ENCODE measurements at regions not wholly inside any gene's neighbourhood (a gene's known extent, or its start where the extent isn't known, plus 50 kb on each side); places are given as distances from the start of the nearest gene placed in this dataset.
A peak's percentile ranks its signal among the peaks of the same experiment; 100 is the strongest.

DNA sequence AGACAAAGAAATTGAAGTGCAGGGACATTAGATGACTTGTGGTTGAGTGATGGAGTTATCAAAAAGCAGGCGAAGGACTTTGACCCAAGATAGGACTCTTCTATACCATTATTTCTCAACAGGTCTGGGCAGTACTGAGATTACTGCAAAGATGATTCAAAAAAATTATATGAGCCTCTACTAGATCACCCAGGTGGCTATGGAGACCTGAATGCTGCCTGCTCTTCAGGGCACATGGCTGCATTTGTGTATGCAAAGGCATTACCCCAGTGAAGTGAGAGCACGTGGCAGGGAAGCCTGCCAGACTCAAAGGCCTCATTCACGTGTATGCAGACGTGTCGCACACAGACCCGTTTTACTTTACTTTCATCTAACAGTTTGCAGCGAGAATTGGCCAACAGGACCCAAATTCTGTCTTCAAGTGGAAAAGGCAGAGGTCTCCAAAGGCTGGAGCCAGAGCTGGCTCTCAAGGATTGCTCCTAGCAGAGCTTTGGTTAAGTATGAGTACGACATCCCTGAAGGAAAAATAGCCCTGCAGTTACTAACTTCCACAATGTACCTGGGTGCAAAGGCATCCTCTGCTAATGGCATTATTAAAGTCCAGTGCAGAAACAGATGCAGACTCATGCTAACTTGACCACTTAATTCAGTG is 113.8 kb upstream of the ARMC2 start:
- no peak for DNase-seq

- no peak for DNase-seq
These were observed 112.8 kb upstream of the ARMC2 start for GRCh38 chr6:108735310-108736001.

- DNase-seq: no peak
These were observed 112.2 kb upstream of the ARMC2 start for GRCh38 chr6:108736002-108736361.

DNA sequence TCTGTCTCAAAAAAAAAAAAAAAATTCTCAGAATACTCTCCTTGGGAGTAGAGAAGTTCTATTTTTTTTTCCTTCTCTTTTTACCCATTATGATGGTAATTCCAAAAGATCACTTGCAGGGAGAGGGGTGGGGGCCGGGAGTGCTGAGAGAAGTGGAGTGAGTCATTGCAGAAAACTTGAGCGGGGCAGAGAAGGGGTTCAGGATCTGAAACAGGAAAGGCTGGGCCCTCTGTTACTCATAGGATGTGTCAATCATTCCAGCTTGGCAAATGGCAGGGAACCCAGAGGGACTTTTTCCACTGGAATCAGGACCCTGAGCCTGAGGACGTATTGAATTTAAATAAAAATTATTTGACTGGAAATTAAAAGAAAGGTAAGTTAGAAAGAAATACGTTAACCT is 111.4 kb upstream of the ARMC2 start:
- no peak for DNase-seq

- no peak for DNase-seq
These were observed 110.4 kb upstream of the ARMC2 start for GRCh38 chr6:108737594-108738546.

GRCh38 chr6:108738684-108739416 is 109.4 kb upstream of the ARMC2 start:
- no peak for DNase-seq

DNA sequence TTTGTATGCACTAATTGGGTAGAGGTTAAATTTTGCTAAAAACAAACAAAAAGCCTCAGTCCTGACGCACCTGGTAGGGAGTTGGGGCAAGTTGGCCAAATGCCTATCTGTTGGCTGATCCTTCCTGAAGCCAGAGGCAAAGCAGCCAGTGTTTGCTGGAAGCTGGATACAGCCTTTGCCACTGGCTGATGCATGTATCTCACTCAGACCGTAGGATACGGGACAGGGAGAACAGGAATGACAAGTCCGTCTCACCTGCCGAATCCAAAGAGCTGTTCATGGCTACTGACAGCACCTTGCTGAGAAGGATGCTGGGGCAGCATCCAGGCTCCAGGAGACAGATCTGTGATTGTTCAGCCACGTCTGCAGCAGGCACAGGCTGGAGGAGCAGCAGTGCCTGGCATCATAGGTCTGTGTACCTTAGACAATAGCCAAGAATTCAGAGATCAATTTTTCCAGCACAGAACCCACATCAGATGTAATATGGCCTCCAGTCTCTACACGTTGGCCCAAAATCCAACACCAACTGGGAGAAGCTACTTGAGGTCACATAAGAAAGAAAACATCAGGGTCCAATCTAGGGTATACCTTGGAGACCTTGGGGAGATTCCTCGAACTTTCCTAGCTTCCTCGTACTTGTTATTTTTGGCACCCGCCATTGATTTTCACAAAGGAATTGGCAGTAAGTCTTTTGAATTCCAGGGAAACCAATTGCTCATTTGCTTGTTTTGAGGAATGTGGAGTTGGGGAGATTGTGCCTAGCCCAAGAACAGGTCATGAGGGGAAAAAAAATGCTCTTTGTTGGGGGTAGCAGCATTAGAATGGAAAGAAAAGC is 108.5 kb upstream of the ARMC2 start:
- no peak for DNase-seq

DNA sequence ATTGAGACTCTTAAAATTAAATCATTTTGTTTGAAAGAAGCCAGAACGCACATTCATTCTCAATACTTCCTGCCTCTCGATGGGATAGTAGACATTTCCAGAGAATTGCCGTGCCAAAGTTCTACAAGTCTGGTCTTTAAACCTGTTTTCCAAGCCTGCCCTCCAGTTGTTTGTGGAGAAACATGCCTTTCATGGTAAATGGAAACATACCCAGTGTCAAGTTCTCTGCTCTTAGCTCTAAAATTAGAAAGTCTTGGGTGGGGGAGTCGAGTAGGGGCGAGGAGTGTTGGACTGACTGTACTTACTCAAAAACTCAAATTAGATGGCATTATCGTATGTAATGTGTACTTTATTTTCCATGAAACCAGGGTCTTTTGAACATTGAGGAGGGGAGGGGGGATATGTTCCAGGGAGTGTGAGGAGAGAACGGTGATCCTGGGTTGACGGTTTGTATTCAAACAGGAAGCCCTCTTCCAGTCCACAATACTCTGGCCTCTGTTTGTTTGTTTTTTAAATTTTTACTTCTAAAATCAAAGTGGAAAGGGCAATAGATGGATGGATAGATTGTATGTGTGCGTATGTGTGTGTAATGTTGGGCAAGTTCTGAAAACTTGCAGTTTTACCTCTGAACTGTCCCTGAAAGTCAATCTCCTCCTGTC is 106.8 kb upstream of the ARMC2 start:
- no peak for DNase-seq

GRCh38 chr6:108742041-108742440 is 106.2 kb upstream of the ARMC2 start:
- peak; percentile 96 to 97 for DNase-seq

DNA sequence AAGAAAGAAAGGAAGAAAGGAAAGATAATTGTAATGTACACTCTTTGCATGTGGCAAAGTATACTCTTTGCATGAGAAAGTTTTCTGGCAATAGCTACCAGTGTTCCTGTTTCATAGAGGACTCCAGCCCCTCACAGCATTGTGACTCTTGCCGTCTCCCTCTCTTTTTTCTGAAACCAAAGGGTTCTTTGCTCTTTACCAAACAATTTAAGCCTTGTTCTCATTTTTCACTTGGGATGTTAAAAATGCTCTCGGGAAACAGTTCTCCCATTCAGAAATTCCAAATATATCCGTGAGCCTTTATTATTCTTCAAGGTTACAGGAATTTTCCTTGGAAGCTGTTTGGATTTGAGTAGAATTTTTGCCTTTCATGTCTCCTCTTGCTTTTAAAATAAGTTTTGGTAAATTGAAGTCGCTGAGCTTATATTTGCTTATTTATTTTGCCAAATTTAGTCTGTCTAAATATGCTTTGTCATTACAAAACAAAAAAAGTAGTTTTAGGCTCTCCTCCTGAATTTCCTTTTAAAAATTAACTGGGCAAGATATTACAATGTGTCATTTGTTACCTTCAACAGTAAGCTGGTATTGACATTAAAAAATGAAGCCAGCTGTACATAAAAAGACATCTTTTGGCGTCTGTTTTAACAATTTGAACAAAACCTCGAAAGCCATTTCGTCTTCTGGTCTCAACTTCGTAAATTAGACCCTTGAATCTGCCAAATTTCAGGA is 103.8 kb upstream of the ARMC2 start:
- no peak for DNase-seq

GRCh38 chr6:108744996-108745395 is 103.2 kb upstream of the ARMC2 start:
- no peak for DNase-seq

- no peak for DNase-seq
These were observed 102.4 kb upstream of the ARMC2 start for GRCh38 chr6:108745664-108746336.

GRCh38 chr6:108746366-108746765 is 101.9 kb upstream of the ARMC2 start:
- DNase-seq: no peak

GRCh38 chr6:108746836-108747575 is 101.2 kb upstream of the ARMC2 start:
- DNase-seq: no peak

GRCh38 chr6:108748055-108748454 is 100.2 kb upstream of the ARMC2 start:
- DNase-seq: no peak

DNA sequence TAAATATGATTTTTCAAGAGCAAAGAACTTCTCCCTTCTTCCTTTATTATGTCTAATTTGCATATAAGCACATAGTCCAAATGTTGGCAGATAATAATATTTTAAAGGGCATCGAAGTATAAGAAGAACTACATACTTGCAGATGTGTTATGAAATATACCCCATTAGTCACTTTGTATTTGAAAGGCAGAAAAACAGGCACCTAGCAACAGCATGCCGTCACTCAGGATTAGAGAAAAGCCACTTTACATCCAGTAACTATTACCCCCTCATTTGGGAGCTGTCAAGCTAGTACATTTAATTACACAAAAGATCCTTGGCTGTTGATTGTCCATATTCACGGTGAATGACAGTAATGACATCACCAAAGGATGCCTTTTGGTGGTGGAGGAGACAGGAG is 99.3 kb upstream of the ARMC2 start:
- DNase-seq: no peak

- DNase-seq: no peak
These were observed 97.4 kb upstream of the ARMC2 start for GRCh38 chr6:108750801-108751200.

DNA sequence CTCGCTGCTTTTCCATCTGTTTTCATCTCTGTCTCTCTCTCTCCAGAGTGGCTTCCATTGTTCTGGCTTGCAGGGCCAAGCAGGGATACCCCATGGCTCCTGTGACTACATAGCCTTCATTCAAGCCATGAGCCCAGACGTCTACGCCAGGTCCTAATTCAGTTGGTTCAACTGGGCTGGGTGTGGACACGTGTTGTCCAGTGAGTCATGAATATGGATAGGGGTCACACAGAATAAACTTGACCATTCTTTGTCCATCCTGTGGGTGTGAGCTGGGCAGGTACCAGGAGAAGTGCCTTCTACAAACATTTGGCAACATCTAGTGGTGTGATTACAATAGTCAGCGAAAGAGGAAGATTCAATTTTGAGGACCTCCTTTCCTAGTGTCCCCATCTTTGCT is 96.9 kb upstream of the ARMC2 start:
- DNase-seq: no peak

Data from AML-193 (cell line).